ENCODE measurements at regions not wholly inside any gene's neighbourhood (a gene's known extent, or its start where the extent isn't known, plus 50 kb on each side); places are given as distances from the start of the nearest gene placed in this dataset.

DNA sequence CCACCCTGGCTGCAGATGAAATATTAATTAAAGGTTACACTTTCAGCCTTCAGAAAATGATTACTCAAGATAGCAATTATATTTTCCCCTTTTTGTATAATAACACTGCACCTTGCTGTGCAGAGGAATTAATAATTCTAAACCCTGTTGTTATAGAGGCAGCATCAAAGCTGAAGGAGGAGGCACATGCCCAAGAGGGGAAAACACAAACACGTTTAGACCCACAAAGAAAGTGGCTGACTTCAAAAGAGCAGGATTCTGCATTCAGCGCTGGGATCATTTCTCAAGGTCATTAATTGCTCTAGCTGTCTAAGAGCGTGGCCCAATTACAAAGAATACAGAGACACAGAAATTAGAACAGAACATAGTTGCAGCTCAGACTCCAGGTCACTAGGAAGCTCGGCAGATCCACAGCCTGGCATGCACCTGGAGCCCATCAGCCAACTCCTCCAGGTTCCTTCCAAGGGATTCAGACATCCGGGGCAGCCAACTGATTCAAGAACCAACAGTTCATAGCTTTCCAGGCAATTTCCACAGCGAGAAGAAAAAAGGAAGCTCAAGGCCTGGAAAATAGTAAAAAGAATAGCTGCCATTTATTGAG, 102.3 kb upstream of the ID2 start:
- no CpG with 5 or more reads among the region's 6 CpGs for WGBS (ENCODE audit: insufficient coverage, insufficient read length)
- Histone ChIP-seq H3K27me3 (ENCODE audit: control insufficient read depth, insufficient read depth, low read length) (no peaks in the 10 kb centered on the region), H3K4me3 (ENCODE audit: low read length) (no peak overlapping the region), H3K36me3 (ENCODE audit: control insufficient read depth, insufficient read depth, low read length) (no peaks in the 10 kb centered on the region), H3K27ac (ENCODE audit: low read length) (no peak overlapping the region), H3K4me1 (ENCODE audit: control insufficient read depth, insufficient read depth, low read length) (peaks cover 4% of the 10 kb centered on the region), H3K9me3 (ENCODE audit: control insufficient read depth, insufficient read depth, low read length) (no peaks in the 10 kb centered on the region)
- no peak for DNase-seq (ENCODE audit: low read depth, low spot score)

- Histone ChIP-seq H3K4me3 (ENCODE audit: low read length) (no peak overlapping the region), H3K27ac (ENCODE audit: low read length) (no peak overlapping the region), H3K36me3 (ENCODE audit: control insufficient read depth, insufficient read depth, low read length) (no peaks in the 10 kb centered on the region), H3K9me3 (ENCODE audit: control insufficient read depth, insufficient read depth, low read length) (no peaks in the 10 kb centered on the region), H3K4me1 (ENCODE audit: control insufficient read depth, insufficient read depth, low read length) (peaks cover 4% of the 10 kb centered on the region), H3K27me3 (ENCODE audit: control insufficient read depth, insufficient read depth, low read length) (no peaks in the 10 kb centered on the region)
- no peak for DNase-seq (ENCODE audit: low read depth, low spot score)
- no CpG with 5 or more reads among the region's 16 CpGs for WGBS (ENCODE audit: insufficient coverage, insufficient read length)
These were observed 101.3 kb upstream of the ID2 start for GRCh38 chr2:8580316-8581233.

- H3K27me3 ChIP-seq (ENCODE audit: control insufficient read depth, insufficient read depth, low read length), result no peaks in the 10 kb centered on the region
- no CpG with 5 or more reads among the region's 6 CpGs for WGBS (ENCODE audit: insufficient coverage, insufficient read length)
- no peaks in the 10 kb centered on the region for H3K9me3 ChIP-seq (ENCODE audit: control insufficient read depth, insufficient read depth, low read length)
- DNase-seq (ENCODE audit: low read depth, low spot score), result no peak
- peaks cover 5% of the 10 kb centered on the region for H3K4me1 ChIP-seq (ENCODE audit: control insufficient read depth, insufficient read depth, low read length)
- H3K36me3 ChIP-seq (ENCODE audit: control insufficient read depth, insufficient read depth, low read length), result no peaks in the 10 kb centered on the region
- H3K4me3 ChIP-seq (ENCODE audit: low read length), result no peak overlapping the region
- H3K27ac ChIP-seq (ENCODE audit: low read length), result no peak overlapping the region
These were observed 100.7 kb upstream of the ID2 start for GRCh38 chr2:8581234-8581561.

DNA sequence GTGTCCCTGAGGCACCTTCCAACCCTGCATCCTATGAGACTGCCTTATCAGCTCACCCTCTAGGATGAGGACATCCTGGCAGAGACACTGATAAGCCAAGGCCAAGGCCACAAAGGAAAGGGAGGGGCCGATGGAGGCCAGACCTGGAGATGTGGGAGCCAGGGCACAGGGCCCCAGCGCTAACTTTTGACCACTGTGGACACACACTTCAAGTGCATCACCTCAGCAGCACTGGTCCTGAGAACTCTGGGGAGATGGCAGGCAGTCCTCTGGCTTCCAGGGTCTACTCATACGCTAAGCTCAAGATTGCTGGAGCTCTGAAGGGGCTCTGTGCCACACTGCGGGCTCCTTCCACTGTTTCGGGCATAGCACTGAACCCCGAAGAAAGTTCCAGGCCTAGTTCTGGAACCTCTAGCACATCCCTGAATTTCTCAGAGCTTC, 100.2 kb upstream of the ID2 start:
- H3K4me3 ChIP-seq (ENCODE audit: low read length), result no peak overlapping the region
- H3K27ac ChIP-seq (ENCODE audit: low read length), result no peak overlapping the region
- WGBS (ENCODE audit: insufficient coverage, insufficient read length), result no CpG with 5 or more reads among the region's 6 CpGs
- H3K4me1 ChIP-seq (ENCODE audit: control insufficient read depth, insufficient read depth, low read length), result peaks cover 5% of the 10 kb centered on the region; the same call in 1 of the 2 replicates
- H3K36me3 ChIP-seq (ENCODE audit: control insufficient read depth, insufficient read depth, low read length), result no peaks in the 10 kb centered on the region
- no peaks in the 10 kb centered on the region for H3K9me3 ChIP-seq (ENCODE audit: control insufficient read depth, insufficient read depth, low read length)
- no peaks in the 10 kb centered on the region for H3K27me3 ChIP-seq (ENCODE audit: control insufficient read depth, insufficient read depth, low read length)
- DNase-seq (ENCODE audit: low read depth, low spot score), result no peak

- no peak for DNase-seq (ENCODE audit: low read depth, low spot score)
- Histone ChIP-seq H3K27me3 (ENCODE audit: control insufficient read depth, insufficient read depth, low read length) (no peaks in the 10 kb centered on the region), H3K4me3 (ENCODE audit: low read length) (no peak overlapping the region), H3K36me3 (ENCODE audit: control insufficient read depth, insufficient read depth, low read length) (no peaks in the 10 kb centered on the region), H3K9me3 (ENCODE audit: control insufficient read depth, insufficient read depth, low read length) (no peaks in the 10 kb centered on the region), H3K4me1 (ENCODE audit: control insufficient read depth, insufficient read depth, low read length) (peaks cover 6% of the 10 kb centered on the region), H3K27ac (ENCODE audit: low read length) (no peak overlapping the region)
- WGBS (ENCODE audit: insufficient coverage, insufficient read length), result no CpG with 5 or more reads among the region's 4 CpGs
These were observed 99.7 kb upstream of the ID2 start for GRCh38 chr2:8582191-8582590.

GRCh38 chr2:8582651-8583399, 99.0 kb upstream of the ID2 start:
- no peak overlapping the region for H3K4me3 ChIP-seq (ENCODE audit: low read length)
- no peak for DNase-seq (ENCODE audit: low read depth, low spot score)
- no peaks in the 10 kb centered on the region for H3K9me3 ChIP-seq (ENCODE audit: control insufficient read depth, insufficient read depth, low read length)
- no peak overlapping the region for H3K27ac ChIP-seq (ENCODE audit: low read length)
- H3K27me3 ChIP-seq (ENCODE audit: control insufficient read depth, insufficient read depth, low read length), result no peaks in the 10 kb centered on the region
- H3K4me1 ChIP-seq (ENCODE audit: control insufficient read depth, insufficient read depth, low read length), result peaks cover 6% of the 10 kb centered on the region
- H3K36me3 ChIP-seq (ENCODE audit: control insufficient read depth, insufficient read depth, low read length), result no peaks in the 10 kb centered on the region
- no CpG with 5 or more reads among the region's 16 CpGs for WGBS (ENCODE audit: insufficient coverage, insufficient read length)

DNA sequence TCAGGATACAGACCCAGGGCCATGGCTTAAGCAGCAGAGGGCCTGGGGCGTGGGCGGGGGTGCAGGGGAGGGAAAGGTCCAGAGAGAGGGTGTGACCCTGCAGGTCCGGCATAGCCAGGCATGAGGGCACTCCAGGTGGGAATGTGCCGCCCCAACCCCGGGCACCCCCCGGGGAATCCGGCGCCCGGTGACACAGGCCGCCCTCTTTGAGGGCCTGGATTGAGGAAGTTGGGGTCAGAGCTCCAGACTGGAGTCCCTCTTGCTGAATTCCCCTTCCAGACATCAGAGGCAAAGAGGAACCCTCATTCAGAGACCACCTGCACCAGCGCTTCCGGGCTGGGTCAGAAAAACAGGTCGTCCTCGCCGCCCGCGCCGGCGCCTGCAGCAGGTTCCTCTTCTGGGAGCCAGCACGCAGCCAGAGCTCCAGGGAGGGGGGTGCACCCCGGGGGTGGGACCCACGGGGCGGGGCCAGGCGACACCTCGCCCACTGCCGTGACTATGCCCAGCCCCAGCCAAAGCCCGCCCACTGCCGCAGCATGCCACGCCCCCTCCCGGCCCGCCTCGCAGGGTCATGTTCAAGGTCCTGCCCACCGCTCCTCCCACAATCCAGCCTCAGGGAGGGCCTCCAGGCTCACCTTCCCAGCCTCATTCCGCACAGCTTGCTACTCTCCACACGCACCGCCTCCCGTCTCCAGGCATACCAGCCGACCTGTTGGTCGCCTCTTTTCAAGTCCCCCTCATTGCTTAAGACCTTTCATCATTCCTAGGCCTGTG, 98.3 kb upstream of the ID2 start:
- no peaks in the 10 kb centered on the region for H3K27me3 ChIP-seq (ENCODE audit: control insufficient read depth, insufficient read depth, low read length)
- no CpG with 5 or more reads among the region's 39 CpGs for WGBS (ENCODE audit: insufficient coverage, insufficient read length)
- H3K36me3 ChIP-seq (ENCODE audit: control insufficient read depth, insufficient read depth, low read length), result no peaks in the 10 kb centered on the region
- H3K4me1 ChIP-seq (ENCODE audit: control insufficient read depth, insufficient read depth, low read length), result peaks cover 6% of the 10 kb centered on the region
- DNase-seq (ENCODE audit: low read depth, low spot score), result peak; percentile 76
- no peaks in the 10 kb centered on the region for H3K9me3 ChIP-seq (ENCODE audit: control insufficient read depth, insufficient read depth, low read length)
- no peak overlapping the region for H3K27ac ChIP-seq (ENCODE audit: low read length)
- no peak overlapping the region for H3K4me3 ChIP-seq (ENCODE audit: low read length)

- Histone ChIP-seq H3K27me3 (ENCODE audit: control insufficient read depth, insufficient read depth, low read length) (no peaks in the 10 kb centered on the region), H3K4me1 (ENCODE audit: control insufficient read depth, insufficient read depth, low read length) (peaks cover 6% of the 10 kb centered on the region), H3K36me3 (ENCODE audit: control insufficient read depth, insufficient read depth, low read length) (no peaks in the 10 kb centered on the region), H3K9me3 (ENCODE audit: control insufficient read depth, insufficient read depth, low read length) (no peaks in the 10 kb centered on the region), H3K4me3 (ENCODE audit: low read length) (no peak overlapping the region; the same call in 1 of the 2 replicates), H3K27ac (ENCODE audit: low read length) (no peak overlapping the region)
- no peak for DNase-seq (ENCODE audit: low read depth, low spot score)
- no CpG with 5 or more reads among the region's 29 CpGs for WGBS (ENCODE audit: insufficient coverage, insufficient read length)
These were observed 97.4 kb upstream of the ID2 start for GRCh38 chr2:8584174-8585066.

DNA sequence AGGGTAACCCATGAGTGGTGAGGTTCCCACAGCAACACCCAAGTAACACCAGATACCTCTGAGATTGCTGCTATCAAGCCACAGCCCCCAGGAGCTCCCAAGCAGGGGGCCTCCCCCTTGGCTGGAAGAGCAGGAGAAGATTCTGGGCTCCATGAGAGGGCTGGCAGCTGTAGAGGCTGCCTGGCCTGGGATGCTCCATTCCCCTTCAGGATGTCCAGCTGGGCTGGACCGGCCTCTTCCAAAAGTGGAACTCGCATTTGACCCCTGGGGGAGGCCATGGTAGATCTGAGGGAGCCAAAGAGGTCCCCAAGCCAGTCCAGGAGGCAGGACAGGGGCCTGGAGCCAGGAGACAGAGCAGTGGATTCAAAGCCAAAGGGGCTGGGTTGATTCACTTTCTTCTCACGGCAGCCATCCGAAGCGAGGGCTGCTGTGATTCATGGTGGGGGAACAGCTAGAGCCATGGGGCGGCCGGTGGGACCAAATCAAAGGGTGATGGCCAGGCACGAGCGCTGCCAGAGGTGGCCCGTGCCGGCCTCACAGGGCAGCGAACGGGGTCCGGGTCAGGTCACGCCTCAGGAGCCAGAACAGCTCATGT, 95.3 kb upstream of the ID2 start:
- Histone ChIP-seq H3K9me3 (ENCODE audit: control insufficient read depth, insufficient read depth, low read length) (no peaks in the 10 kb centered on the region), H3K27ac (ENCODE audit: low read length) (no peak overlapping the region), H3K4me3 (ENCODE audit: low read length) (no peak overlapping the region), H3K4me1 (ENCODE audit: control insufficient read depth, insufficient read depth, low read length) (peaks cover 4% of the 10 kb centered on the region), H3K36me3 (ENCODE audit: control insufficient read depth, insufficient read depth, low read length) (no peaks in the 10 kb centered on the region), H3K27me3 (ENCODE audit: control insufficient read depth, insufficient read depth, low read length) (no peaks in the 10 kb centered on the region)
- no CpG with 5 or more reads among the region's 15 CpGs for WGBS (ENCODE audit: insufficient coverage, insufficient read length)
- DNase-seq (ENCODE audit: low read depth, low spot score), result no peak

Data from iPS DF 6.9 (cell line).